PC-9 (cell line): ENCODE measurements at regions not wholly inside any gene's neighbourhood (a gene's known extent, or its start where the extent isn't known, plus 50 kb on each side); places are given as distances from the start of the nearest gene placed in this dataset.

Experiments
- BruUV-seq: library from RNA; stranded (reverse); fragments of 400-500 nt; replicated peaks from 2 replicates; lab custom pipeline; 2021; lab: Mats Ljungman, UMichigan
- CTCF ChIA-PET: fragments of 300-600 bp; sonication (Branson Sonifier 250); formaldehyde crosslinking; loops from one replicate; lab custom pipeline; 2022; ENCODE audit warnings: antibody characterized with exemption; lab: Charles Lee
- POLR2A ChIA-PET: fragments of 300-600 bp; sonication (Branson Sonifier 250); formaldehyde crosslinking; loops from one replicate; lab custom pipeline; 2022; ENCODE audit warnings: antibody characterized with exemption; ENCODE audit not compliant: unreplicated experiment; lab: Charles Lee
- DNase-seq, 2 experiments: peaks; one replicate each; pipeline versions ENCODE4 v3.0.0 to v3.0.0-alpha.2; 2015 to 2022; ENCODE audit warnings: mixed read lengths in 1 of 2
- H2AFZ ChIP-seq: fragments of 200-600 bp; sonication (generic); 2 replicates; pipeline ENCODE4 v1.8.1; 2017; ENCODE audit warnings: antibody characterized with exemption
- H3F3A ChIP-seq: fragments of 200-600 bp; sonication (generic); 2 replicates; pipeline ENCODE4 v1.8.1; 2017; ENCODE audit warnings: antibody characterized with exemption, mild to moderate bottlenecking, low read depth; ENCODE audit not compliant: insufficient read depth
- H3K27ac ChIP-seq: fragments of 200-600 bp; sonication (generic); 2 replicates; pipeline ENCODE4 v1.6.1; 2016; ENCODE audit warnings: mixed run types
- H3K27me3 ChIP-seq: fragments of 200-600 bp; sonication (generic); 2 replicates; pipeline ENCODE4 v1.6.1; 2016; ENCODE audit warnings: low read depth, mixed run types; ENCODE audit not compliant: insufficient read depth
- H3K36me3 ChIP-seq: fragments of 200-600 bp; sonication (generic); 2 replicates; pipeline ENCODE4 v1.6.1; 2016; ENCODE audit warnings: low read depth, mixed run types
- H3K4me1 ChIP-seq: fragments of 200-600 bp; sonication (generic); replicated peaks from 2 replicates; pipeline ENCODE4 v1.6.1; 2016; ENCODE audit warnings: mixed run types; ENCODE audit not compliant: insufficient read depth
- H3K4me2 ChIP-seq: fragments of 200-600 bp; sonication (generic); 2 replicates; pipeline ENCODE4 v1.6.1; 2017; ENCODE audit warnings: mixed run types
- H3K4me3 ChIP-seq: fragments of 200-600 bp; sonication (generic); 2 replicates; pipeline ENCODE4 v1.6.1; 2016; ENCODE audit warnings: mixed run types
- H3K79me2 ChIP-seq: fragments of 200-600 bp; sonication (generic); 2 replicates; pipeline ENCODE4 v1.6.1; 2017; ENCODE audit warnings: low read depth, mixed run types
- H3K9me2 ChIP-seq: fragments of 200-600 bp; sonication (generic); 2 replicates; pipeline ENCODE4 v1.8.1; 2017; ENCODE audit warnings: mild to moderate bottlenecking; ENCODE audit not compliant: insufficient read depth
- H3K9me3 ChIP-seq: fragments of 200-600 bp; sonication (generic); 2 replicates; pipeline ENCODE4 v1.8.1; 2016; ENCODE audit warnings: low read depth; ENCODE audit not compliant: insufficient read depth
- H4K20me1 ChIP-seq: fragments of 200-600 bp; sonication (generic); 2 replicates; pipeline ENCODE4 v1.8.1; 2017; ENCODE audit not compliant: insufficient read depth
- EZH2 ChIP-seq: fragments of 200-600 bp; sonication (generic); IDR thresholded peaks from 2 replicates; pipeline ENCODE4 v1.8.0; 2017; ENCODE audit warnings: antibody characterized with exemption, low read depth
- intact Hi-C: fragments of 100-400 bp; cut with micrococcal nuclease; formaldehyde crosslinking; loops from one replicate; pipeline ENCODE4 v1.10.0; 2022; ENCODE audit not compliant: unreplicated experiment
- TF ChIP-seq, protein P1 (sequence below): fragments of 200-600 bp; sonication (generic); conservative IDR thresholded peaks from 2 replicates; pipeline ENCODE4 v1.6.1; 2017; ENCODE audit warnings: mixed run types, antibody characterized with exemption, mild to moderate bottlenecking, moderate library complexity

DNA sequence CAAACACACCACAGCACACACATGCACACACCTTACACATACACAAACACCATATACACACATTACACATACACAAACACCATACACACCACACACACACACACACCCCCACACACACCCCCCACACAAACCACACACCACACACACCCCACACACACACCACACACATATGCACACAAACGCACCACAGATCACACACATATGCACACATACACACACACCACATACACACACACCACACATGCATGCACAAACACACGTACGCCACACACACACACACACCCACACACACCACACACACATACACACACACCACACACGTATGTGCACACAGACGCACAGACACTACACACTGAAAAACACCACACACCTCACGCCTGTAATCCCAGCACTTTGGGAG, 166.0 kb downstream of the AHSP start:
- H3K27me3 ChIP-seq, result peaks cover 19% of the 10 kb centered on the region
- H3K9me3 ChIP-seq, result no peaks in the 10 kb centered on the region
- no peaks in the 10 kb centered on the region for H4K20me1 ChIP-seq
- ChIA-PET POLR2A (interaction anchor here (0.7 kb wide), 1 partner anchor 217 kb away, joined by 4 read pairs; no protein-coding TSS in a partner anchor), CTCF (interaction anchor here (0.7 kb wide), 1 partner anchor 221 kb away, joined by 5 read pairs; no protein-coding TSS in a partner anchor)
- H3K4me3 ChIP-seq, result no peak overlapping the region
- no peak overlapping the region for H3K4me2 ChIP-seq
- no peak for TF ChIP-seq EZH2
- TF ChIP-seq, protein P1, sequence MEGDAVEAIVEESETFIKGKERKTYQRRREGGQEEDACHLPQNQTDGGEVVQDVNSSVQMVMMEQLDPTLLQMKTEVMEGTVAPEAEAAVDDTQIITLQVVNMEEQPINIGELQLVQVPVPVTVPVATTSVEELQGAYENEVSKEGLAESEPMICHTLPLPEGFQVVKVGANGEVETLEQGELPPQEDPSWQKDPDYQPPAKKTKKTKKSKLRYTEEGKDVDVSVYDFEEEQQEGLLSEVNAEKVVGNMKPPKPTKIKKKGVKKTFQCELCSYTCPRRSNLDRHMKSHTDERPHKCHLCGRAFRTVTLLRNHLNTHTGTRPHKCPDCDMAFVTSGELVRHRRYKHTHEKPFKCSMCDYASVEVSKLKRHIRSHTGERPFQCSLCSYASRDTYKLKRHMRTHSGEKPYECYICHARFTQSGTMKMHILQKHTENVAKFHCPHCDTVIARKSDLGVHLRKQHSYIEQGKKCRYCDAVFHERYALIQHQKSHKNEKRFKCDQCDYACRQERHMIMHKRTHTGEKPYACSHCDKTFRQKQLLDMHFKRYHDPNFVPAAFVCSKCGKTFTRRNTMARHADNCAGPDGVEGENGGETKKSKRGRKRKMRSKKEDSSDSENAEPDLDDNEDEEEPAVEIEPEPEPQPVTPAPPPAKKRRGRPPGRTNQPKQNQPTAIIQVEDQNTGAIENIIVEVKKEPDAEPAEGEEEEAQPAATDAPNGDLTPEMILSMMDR, result no peak
- intact Hi-C loops, result loop anchor here (10.0 kb wide), 1 partner anchor 409 kb away; no protein-coding TSS in a partner anchor
- no peaks in the 10 kb centered on the region for H3F3A ChIP-seq
- no peaks in the 10 kb centered on the region for H3K4me1 ChIP-seq
- no peak for DNase-seq
- no peaks in the 10 kb centered on the region for H3K36me3 ChIP-seq
- BruUV-seq, result no TSS peak
- H3K27ac ChIP-seq, result no peak overlapping the region
- no peaks in the 10 kb centered on the region for H3K79me2 ChIP-seq
- H2AFZ ChIP-seq, result no peak overlapping the region
- no peaks in the 10 kb centered on the region for H3K9me2 ChIP-seq

GRCh38 chr16:31694461-31694860, 166.8 kb downstream of the AHSP start:
- TF ChIP-seq, protein P1, result no peak
- no peaks in the 10 kb centered on the region for H3F3A ChIP-seq
- H4K20me1 ChIP-seq, result no peaks in the 10 kb centered on the region
- H3K9me3 ChIP-seq, result no peaks in the 10 kb centered on the region
- DNase-seq, result no peak
- H3K79me2 ChIP-seq, result no peaks in the 10 kb centered on the region
- no peak overlapping the region for H3K4me2 ChIP-seq
- H2AFZ ChIP-seq, result no peak overlapping the region
- no peaks in the 10 kb centered on the region for H3K4me1 ChIP-seq
- CTCF ChIA-PET, result no interaction called here
- intact Hi-C loops, result loop anchor here (10.0 kb wide), 1 partner anchor 410 kb away; no protein-coding TSS in a partner anchor
- BruUV-seq, result no TSS peak
- POLR2A ChIA-PET, result no interaction called here
- no peaks in the 10 kb centered on the region for H3K9me2 ChIP-seq
- no peaks in the 10 kb centered on the region for H3K36me3 ChIP-seq
- H3K27ac ChIP-seq, result no peak overlapping the region
- H3K27me3 ChIP-seq, result peaks cover 19% of the 10 kb centered on the region
- no peak overlapping the region for H3K4me3 ChIP-seq

GRCh38 chr16:31695667-31696066, 168.0 kb downstream of the AHSP start:
- H3K79me2 ChIP-seq, result peaks cover 2% of the 10 kb centered on the region; the same call in 1 of the 2 replicates
- ChIA-PET POLR2A (no interaction called here), CTCF (interaction anchor here (0.5 to 0.6 kb wide), 3 partner anchors 178 to 431 kb away, joined by 3 to 5 read pairs (median 5); partner anchors contain the start of gene ZNF267)
- no peaks in the 10 kb centered on the region; the same call in 1 of the 2 replicates for H3K4me1 ChIP-seq
- H4K20me1 ChIP-seq, result no peaks in the 10 kb centered on the region
- intact Hi-C loops, result loop anchor here (5.0 to 10.0 kb wide), 3 partner anchors 223 to 411 kb away; partner anchors contain the start of genes ARMC5 and TGFB1I1
- H3K27ac ChIP-seq, result no peak overlapping the region
- no peak overlapping the region for H3K4me2 ChIP-seq
- no peaks in the 10 kb centered on the region for H3K9me2 ChIP-seq
- TF ChIP-seq EZH2, result no peak
- TF ChIP-seq, protein P1, result no peak
- peak in 1 of 2 experiments; percentile 31 for DNase-seq
- BruUV-seq, result no TSS peak
- no peak overlapping the region for H2AFZ ChIP-seq
- no peaks in the 10 kb centered on the region for H3K9me3 ChIP-seq
- peaks cover 11% of the 10 kb centered on the region; the same call in 1 of the 2 replicates for H3K27me3 ChIP-seq
- no peak overlapping the region for H3K4me3 ChIP-seq
- H3K36me3 ChIP-seq, result no peaks in the 10 kb centered on the region
- no peaks in the 10 kb centered on the region for H3F3A ChIP-seq
